ENCODE measurements at regions not wholly inside any gene's neighbourhood (a gene's known extent, or its start where the extent isn't known, plus 50 kb on each side); places are given as distances from the start of the nearest gene placed in this dataset.

DNA sequence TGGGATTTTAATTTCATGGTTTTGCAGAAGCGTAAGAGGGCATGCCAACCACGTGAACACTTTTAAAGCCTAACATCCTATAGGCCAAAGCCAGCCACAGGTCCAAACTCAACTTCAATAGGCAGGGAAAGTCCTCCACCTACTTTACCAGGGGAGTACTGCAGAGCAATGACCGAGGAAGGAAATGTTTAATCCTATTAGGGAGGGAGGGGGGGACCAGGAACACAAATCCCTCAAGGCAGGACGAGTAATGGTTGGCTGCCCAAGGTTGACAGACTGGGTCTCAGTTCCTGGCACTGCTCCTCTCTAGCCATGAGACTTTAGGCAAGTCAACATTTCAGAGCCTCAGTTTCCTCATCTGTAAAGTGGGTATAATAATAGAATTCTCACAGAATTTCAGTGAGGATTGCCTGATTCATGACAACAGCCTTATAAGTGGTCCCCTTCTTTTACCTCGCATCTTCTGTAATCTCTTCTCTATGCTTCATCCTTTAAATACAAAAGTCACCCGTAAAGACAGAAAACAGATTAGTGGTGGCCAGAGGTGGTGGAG lies 315.8 kb downstream of the HAPSTR1 start:
- TF ChIP-seq, protein P1, sequence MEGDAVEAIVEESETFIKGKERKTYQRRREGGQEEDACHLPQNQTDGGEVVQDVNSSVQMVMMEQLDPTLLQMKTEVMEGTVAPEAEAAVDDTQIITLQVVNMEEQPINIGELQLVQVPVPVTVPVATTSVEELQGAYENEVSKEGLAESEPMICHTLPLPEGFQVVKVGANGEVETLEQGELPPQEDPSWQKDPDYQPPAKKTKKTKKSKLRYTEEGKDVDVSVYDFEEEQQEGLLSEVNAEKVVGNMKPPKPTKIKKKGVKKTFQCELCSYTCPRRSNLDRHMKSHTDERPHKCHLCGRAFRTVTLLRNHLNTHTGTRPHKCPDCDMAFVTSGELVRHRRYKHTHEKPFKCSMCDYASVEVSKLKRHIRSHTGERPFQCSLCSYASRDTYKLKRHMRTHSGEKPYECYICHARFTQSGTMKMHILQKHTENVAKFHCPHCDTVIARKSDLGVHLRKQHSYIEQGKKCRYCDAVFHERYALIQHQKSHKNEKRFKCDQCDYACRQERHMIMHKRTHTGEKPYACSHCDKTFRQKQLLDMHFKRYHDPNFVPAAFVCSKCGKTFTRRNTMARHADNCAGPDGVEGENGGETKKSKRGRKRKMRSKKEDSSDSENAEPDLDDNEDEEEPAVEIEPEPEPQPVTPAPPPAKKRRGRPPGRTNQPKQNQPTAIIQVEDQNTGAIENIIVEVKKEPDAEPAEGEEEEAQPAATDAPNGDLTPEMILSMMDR (conservative IDR thresholded peaks at IDR 0.05; ENCODE audit: low read depth, low read length) = no peak
- no peak for TF ChIP-seq EZH2 (IDR thresholded peaks at IDR 0.05; ENCODE audit: borderline replicate concordance, low read depth, low read length, poor library complexity, severe bottlenecking)
